HepG2 (cell line): ENCODE measurements at regions not wholly inside any gene's neighbourhood (a gene's known extent, or its start where the extent isn't known, plus 50 kb on each side); places are given as distances from the start of the nearest gene placed in this dataset.

ENCODE experiments used
- ATAC-seq: fragments of 200-7000 bp; cut with Tn5 transposase; 3 replicates; pipeline ENCODE4 v1.9.1; 2020; ENCODE audit warnings: mild to moderate bottlenecking, moderate library complexity
- BruUV-seq: library from RNA; stranded (reverse); fragments of 400-500 nt; replicated peaks from 2 replicates; lab custom pipeline; 2021; lab: Mats Ljungman, UMichigan
- CTCF ChIA-PET: fragments of 300-600 bp; formaldehyde crosslinking; extraction: SDS; loops from one replicate; lab custom pipeline; 2021; ENCODE audit warnings: low total read pairs, inconsistent platforms, low intra/inter-chr PET ratio; lab: Yijun Ruan, JAX
- POLR2A ChIA-PET: fragments of 350-600 bp; sonication (Branson Sonifier 250); formaldehyde crosslinking; loops from one replicate; lab custom pipeline; 2020; ENCODE audit warnings: antibody characterized with exemption, inconsistent platforms; lab: Yijun Ruan, JAX
- DNase-seq: peaks from one replicate; pipeline ENCODE4 v3.0.0-alpha.2; 2015; ENCODE audit warnings: low spot score
- FAIRE-seq: peaks from 3 replicates; lab custom pipeline; 2011; peaks lifted over from hg19 to GRCh38; lab: Jason Lieb, UNC
- H2AFZ ChIP-seq: one replicate; pipeline ENCODE4 v1.6.1; 2011; ENCODE audit warnings: low read length, inconsistent platforms
- H3K27ac ChIP-seq: fragments of 300-600 bp; 3 replicates; pipeline ENCODE4 v1.8.0; 2011; ENCODE audit warnings: mixed run types, mild to moderate bottlenecking, mixed read lengths, low read length, inconsistent platforms; ENCODE audit not compliant: insufficient read depth; ENCODE audit errors: extremely low read length
- H3K27me3 ChIP-seq, 2 experiments: fragments of 200-600 bp in 1 of 2; 2 replicates in 1 of 2; 3 replicates in 1 of 2; pipeline versions ENCODE4 v1.6.0 to v1.8.0; 2011; ENCODE audit warnings: low read length in 2 of 2, mild to moderate bottlenecking in 2 of 2, moderate library complexity in 2 of 2, inconsistent platforms in 1 of 2; ENCODE audit not compliant: insufficient read depth in 2 of 2, control insufficient read depth in 1 of 2
- H3K36me3 ChIP-seq, 2 experiments: fragments of 200-600 bp in 1 of 2; replicated peaks in 1 of 2; 2 replicates in 1 of 2; 3 replicates in 1 of 2; pipeline versions ENCODE4 v1.5.1 to v1.8.0; 2011; ENCODE audit warnings: low read length in 2 of 2, inconsistent platforms in 1 of 2; ENCODE audit not compliant: insufficient read depth in 2 of 2, control insufficient read depth in 1 of 2
- H3K4me1 ChIP-seq: 2 replicates; pipeline ENCODE4 v1.5.1; 2012; ENCODE audit warnings: low read length, inconsistent platforms; ENCODE audit not compliant: insufficient read depth
- H3K4me2 ChIP-seq: 2 replicates; pipeline ENCODE4 v1.6.0; 2011; ENCODE audit warnings: low read depth, low read length, inconsistent platforms
- H3K4me3 ChIP-seq, 3 experiments: fragments of 200-600 bp in 1 of 3; sonication (generic), shearing (Covaris generic) in 1 of 3; replicated peaks in 1 of 3; 2 replicates each; pipeline ENCODE4 v1.5.1; 2011 to 2016; ENCODE audit warnings: low read length in 3 of 3, inconsistent platforms in 2 of 3, low read depth in 2 of 3, mild to moderate bottlenecking in 2 of 3, control low read depth in 1 of 3, mixed read lengths in 1 of 3; ENCODE audit not compliant: insufficient read depth in 1 of 3
- H3K79me2 ChIP-seq: one replicate; pipeline ENCODE4 v1.6.1; 2011; ENCODE audit warnings: low read length, inconsistent platforms; ENCODE audit not compliant: insufficient read depth
- H3K9ac ChIP-seq: 2 replicates; pipeline ENCODE4 v1.6.0; 2011; ENCODE audit warnings: mild to moderate bottlenecking, low read depth, low read length, inconsistent platforms; ENCODE audit not compliant: insufficient read depth
- H3K9me3 ChIP-seq: 2 replicates; pipeline ENCODE4 v1.5.1; 2012; ENCODE audit warnings: mild to moderate bottlenecking, low read length
- H4K20me1 ChIP-seq: 2 replicates; pipeline ENCODE4 v1.6.0; 2011; ENCODE audit warnings: inconsistent platforms, mild to moderate bottlenecking, low read length, moderate library complexity; ENCODE audit not compliant: insufficient read depth
- GTF3A ChIP-seq: sonication (generic); formaldehyde crosslinking; conservative IDR thresholded peaks from 2 replicates; pipeline ENCODE4 v1.4.0; 2020; ENCODE audit warnings: mild to moderate bottlenecking, missing genetic modification reagents
- ZNF878 ChIP-seq: sonication (generic); formaldehyde crosslinking; IDR thresholded peaks from 2 replicates; pipeline ENCODE4 v1.8.1; 2023; ENCODE audit warnings: mild to moderate bottlenecking, missing genetic modification reagents, moderate library complexity
- WGBS: methylation state at CpG from one replicate; pipeline ENCODE4 v1.1.6; 2017; ENCODE audit warnings: low lambda C conversion rate; 5-methylcytosine and 5-hydroxymethylcytosine counted together
- in situ Hi-C: cut with HindIII; loops from 2 replicates; pipeline ENCODE4 v1.10.0; 2017; ENCODE audit warnings: low pct_unique_long_range_greater_than_20kb; ENCODE audit not compliant: extremely low pct_ligation_motif_present
- intact Hi-C: fragments of 100-400 bp; cut with micrococcal nuclease; formaldehyde crosslinking; loops from one replicate; pipeline ENCODE4 v1.10.0; 2022; ENCODE audit not compliant: unreplicated experiment
- TF ChIP-seq, protein P1 (sequence below): sonication (generic); formaldehyde crosslinking; IDR thresholded peaks from 2 replicates; pipeline ENCODE4 v1.4.0; 2020; ENCODE audit warnings: mild to moderate bottlenecking, missing genetic modification reagents
- TF ChIP-seq, protein P2 (sequence below): sonication (generic); formaldehyde crosslinking; IDR thresholded peaks from 2 replicates; pipeline ENCODE4 v1.5.0; 2020; ENCODE audit warnings: mild to moderate bottlenecking, missing genetic modification reagents
- TF ChIP-seq, protein P3 (sequence below): sonication (generic); formaldehyde crosslinking; IDR thresholded peaks from 2 replicates; pipeline ENCODE4 v1.8.1; 2023; ENCODE audit warnings: mild to moderate bottlenecking, inconsistent platforms, moderate library complexity, missing genetic modification reagents, borderline replicate concordance

DNA sequence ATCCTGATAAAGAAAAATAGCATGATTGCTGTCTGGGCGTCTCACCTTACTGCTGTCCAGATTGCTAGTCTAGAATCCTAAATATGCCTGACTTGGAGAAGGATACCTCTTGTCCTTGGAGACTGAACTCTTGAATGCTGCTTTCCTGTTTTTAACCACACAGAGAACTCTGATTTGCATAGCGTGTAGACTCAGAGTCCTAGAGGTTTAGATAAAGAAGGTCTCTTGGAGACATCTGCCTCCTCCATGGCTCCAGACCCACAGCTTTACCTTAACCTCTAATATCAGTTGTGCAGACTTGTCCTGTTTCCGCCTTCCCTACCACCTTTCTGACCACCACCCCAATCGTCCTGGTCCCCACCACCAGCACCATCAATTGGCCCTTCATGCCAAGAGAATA lies 292.6 kb upstream of the CYRIA start:
- TF ChIP-seq, protein P1, sequence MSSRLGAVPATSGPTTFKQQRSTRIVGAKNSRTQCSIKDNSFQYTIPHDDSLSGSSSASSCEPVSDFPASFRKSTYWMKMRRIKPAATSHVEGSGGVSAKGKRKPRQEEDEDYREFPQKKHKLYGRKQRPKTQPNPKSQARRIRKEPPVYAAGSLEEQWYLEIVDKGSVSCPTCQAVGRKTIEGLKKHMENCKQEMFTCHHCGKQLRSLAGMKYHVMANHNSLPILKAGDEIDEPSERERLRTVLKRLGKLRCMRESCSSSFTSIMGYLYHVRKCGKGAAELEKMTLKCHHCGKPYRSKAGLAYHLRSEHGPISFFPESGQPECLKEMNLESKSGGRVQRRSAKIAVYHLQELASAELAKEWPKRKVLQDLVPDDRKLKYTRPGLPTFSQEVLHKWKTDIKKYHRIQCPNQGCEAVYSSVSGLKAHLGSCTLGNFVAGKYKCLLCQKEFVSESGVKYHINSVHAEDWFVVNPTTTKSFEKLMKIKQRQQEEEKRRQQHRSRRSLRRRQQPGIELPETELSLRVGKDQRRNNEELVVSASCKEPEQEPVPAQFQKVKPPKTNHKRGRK, result no peak
- no peak for TF ChIP-seq GTF3A (CRISPR knock-in tag)
- no peak for TF ChIP-seq ZNF878 (CRISPR knock-in tag)
- TF ChIP-seq, protein P2, sequence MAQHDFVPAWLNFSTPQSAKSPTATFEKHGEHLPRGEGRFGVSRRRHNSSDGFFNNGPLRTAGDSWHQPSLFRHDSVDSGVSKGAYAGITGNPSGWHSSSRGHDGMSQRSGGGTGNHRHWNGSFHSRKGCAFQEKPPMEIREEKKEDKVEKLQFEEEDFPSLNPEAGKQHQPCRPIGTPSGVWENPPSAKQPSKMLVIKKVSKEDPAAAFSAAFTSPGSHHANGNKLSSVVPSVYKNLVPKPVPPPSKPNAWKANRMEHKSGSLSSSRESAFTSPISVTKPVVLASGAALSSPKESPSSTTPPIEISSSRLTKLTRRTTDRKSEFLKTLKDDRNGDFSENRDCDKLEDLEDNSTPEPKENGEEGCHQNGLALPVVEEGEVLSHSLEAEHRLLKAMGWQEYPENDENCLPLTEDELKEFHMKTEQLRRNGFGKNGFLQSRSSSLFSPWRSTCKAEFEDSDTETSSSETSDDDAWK (CRISPR knock-in tag), result no peak
- TF ChIP-seq, protein P3, sequence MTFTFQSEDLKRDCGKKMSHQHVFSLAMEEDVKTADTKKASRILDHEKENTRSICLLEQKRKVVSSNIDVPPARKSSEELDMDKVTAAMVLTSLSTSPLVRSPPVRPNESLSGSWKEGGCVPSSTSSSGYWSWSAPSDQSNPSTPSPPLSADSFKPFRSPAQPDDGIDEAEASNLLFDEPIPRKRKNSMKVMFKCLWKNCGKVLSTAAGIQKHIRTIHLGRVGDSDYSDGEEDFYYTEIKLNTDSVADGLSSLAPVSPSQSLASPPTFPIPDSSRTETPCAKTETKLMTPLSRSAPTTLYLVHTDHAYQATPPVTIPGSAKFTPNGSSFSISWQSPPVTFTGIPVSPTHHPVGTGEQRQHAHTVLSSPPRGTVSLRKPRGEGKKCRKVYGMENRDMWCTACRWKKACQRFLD (CRISPR knock-in tag), result no peak
- DNase-seq (no peak), ATAC-seq (no peak), FAIRE-seq (no peak)
- in situ Hi-C loops (no loop called here), intact Hi-C loops (no loop called here)
- WGBS, result 1% methylated on average over 4 of the region's 4 CpGs
- no peak overlapping the region for H3K9ac ChIP-seq
- no peak overlapping the region for H3K4me3 ChIP-seq
- no peaks in the 10 kb centered on the region for H3K27me3 ChIP-seq
- H3K79me2 ChIP-seq, result no peaks in the 10 kb centered on the region
- H2AFZ ChIP-seq, result no peak overlapping the region
- H3K4me1 ChIP-seq, result no peaks in the 10 kb centered on the region
- CTCF ChIA-PET, result no interaction called here
- no peaks in the 10 kb centered on the region for H4K20me1 ChIP-seq
- POLR2A ChIA-PET, result no interaction called here
- H3K9me3 ChIP-seq, result no peaks in the 10 kb centered on the region
- no peak overlapping the region for H3K27ac ChIP-seq
- H3K4me2 ChIP-seq, result no peak overlapping the region
- H3K36me3 ChIP-seq, result no peaks in the 10 kb centered on the region
- BruUV-seq, result no TSS peak
